HPDE6-E6E7 (cell line): ENCODE measurements at regions not wholly inside any gene's neighbourhood (a gene's known extent, or its start where the extent isn't known, plus 50 kb on each side); places are given as distances from the start of the nearest gene placed in this dataset.

Experiments
- DNase-seq: peaks from one replicate; pipeline ENCODE4 v3.0.0; 2011; ENCODE audit warnings: missing footprints; ENCODE audit errors: extremely low spot score

GRCh38 chr1:61523893-61524605, 200.9 kb downstream of the TM2D1 start:
- no peak for DNase-seq

- DNase-seq: no peak
Measured at GRCh38 chr1:61523229-61523628, 201.7 kb downstream of the TM2D1 start.

DNA sequence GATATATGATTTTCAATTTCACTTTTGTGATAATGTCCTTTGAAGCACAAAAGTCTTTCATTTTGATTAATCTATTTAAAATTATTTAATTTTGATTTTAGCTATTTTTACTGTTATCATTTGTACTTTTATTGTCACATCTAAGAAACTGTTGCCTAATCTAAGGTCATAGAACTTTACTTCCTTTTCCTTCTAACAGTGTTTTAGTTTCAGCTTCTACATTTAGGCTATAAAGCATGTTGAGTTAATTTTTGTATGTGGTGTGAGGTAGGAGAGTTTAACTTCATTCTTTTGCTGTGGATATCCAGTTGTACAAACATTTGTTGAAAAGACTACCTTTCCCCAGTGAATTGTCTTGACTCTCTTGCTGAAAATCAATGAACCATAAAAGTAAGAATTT, 204.5 kb downstream of the TM2D1 start:
- DNase-seq: no peak

DNA sequence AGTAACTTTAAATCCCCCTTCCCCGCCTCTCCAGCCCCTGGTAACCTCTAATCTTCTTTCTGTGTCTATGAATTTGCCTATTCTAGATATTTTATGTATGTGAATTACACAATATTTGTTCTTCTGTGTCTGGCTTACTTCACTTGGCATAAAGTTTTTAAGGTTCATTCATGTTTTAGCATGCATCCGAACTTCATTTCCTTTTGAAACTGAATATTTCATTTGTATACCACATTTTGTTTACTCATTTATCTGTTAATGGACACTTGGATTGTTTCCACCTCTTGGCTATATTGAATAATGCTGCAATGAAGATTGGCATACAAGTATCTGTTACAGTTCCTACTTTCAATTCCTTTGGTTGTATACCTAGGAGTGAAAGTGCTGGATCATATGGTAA, 205.3 kb downstream of the TM2D1 start:
- DNase-seq: no peak

GRCh38 chr1:61518670-61519400, 206.1 kb downstream of the TM2D1 start:
- DNase-seq: peak; percentile 48

DNA sequence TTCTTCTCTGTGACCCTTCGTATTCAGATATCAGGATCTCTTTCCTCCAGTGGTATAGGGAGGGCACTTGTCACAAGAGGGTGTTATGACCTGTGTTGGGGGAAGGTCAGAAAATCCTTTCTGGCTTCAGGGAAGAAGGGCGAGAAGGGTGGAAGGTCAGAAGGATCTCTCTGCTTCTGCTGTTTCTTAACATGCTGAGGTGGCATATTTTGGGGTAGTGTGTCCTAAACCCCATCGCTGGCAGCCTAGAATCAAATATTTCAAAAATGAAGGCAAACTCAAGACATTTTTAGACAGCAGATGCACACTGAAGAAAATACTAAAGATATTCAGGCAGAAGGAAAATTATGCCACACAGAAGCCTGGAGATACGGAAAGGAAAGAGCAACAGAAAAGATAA, 207.6 kb downstream of the TM2D1 start:
- no peak for DNase-seq

- no peak for DNase-seq
Measured at GRCh38 chr1:61515096-61515495, 209.8 kb downstream of the TM2D1 start.
